ENCODE measurements at regions not wholly inside any gene's neighbourhood (a gene's known extent, or its start where the extent isn't known, plus 50 kb on each side); places are given as distances from the start of the nearest gene placed in this dataset.

DNA sequence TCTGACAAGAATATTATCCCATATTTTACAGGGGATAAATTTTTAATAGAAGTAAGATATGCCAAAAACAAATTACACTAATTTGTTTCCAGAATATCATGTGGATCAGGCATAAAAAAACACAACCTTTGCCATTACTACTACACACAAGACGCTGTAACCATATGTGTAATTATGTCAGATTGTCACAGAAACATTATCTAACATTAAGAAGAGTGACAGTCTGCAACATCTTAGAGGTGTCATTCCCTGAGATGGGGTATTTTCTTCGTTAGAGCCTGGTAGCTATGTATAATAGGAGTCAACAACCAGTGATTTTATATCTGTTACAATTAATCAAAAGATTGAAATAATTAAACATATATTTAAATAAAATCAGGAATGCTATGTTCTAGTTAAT lies 518.9 kb downstream of the RERGL start:
- no peak for TF ChIP-seq POLR2A (IDR thresholded peaks at IDR 0.05; ENCODE audit: low read depth, low read length)
- no peak for TF ChIP-seq TAF1 (IDR thresholded peaks at IDR 0.05; ENCODE audit: low read depth, low read length)
